B cell (primary cell): ENCODE measurements at regions not wholly inside any gene's neighbourhood (a gene's known extent, or its start where the extent isn't known, plus 50 kb on each side); places are given as distances from the start of the nearest gene placed in this dataset.

Source experiments
- ATAC-seq: fragments of 200-7000 bp; cut with Tn5 transposase; one replicate; pipeline ENCODE4 v1.10.0; 2021; ENCODE audit warnings: low read depth, mild to moderate bottlenecking, moderate number of reproducible peaks, moderate library complexity
- CTCF ChIA-PET: fragments of 350-600 bp; sonication (Branson Sonifier 250); formaldehyde crosslinking; loops from one replicate; lab custom pipeline; 2021; ENCODE audit warnings: antibody characterized with exemption, inconsistent platforms; lab: Charles Lee
- POLR2A ChIA-PET: fragments of 350-600 bp; sonication (Branson Sonifier 250); formaldehyde crosslinking; loops from one replicate; lab custom pipeline; 2021; ENCODE audit warnings: antibody characterized with exemption; lab: Charles Lee
- DNase-seq: peaks from one replicate; pipeline ENCODE4 v3.0.0; 2013
- H2AFZ ChIP-seq: 2 replicates; pipeline ENCODE4 v1.6.1; 2012; ENCODE audit warnings: mild to moderate bottlenecking, low read depth, low read length; ENCODE audit not compliant: insufficient read depth, poor library complexity, severe bottlenecking
- H3K27ac ChIP-seq, 2 donors: 1 replicate in 1 of 2; 2 replicates in 1 of 2; pipeline ENCODE4 v1.5.1; 2012 to 2013; ENCODE audit warnings: low read length in 2 of 2, mild to moderate bottlenecking in 2 of 2, moderate library complexity in 1 of 2
- H3K27me3 ChIP-seq, 4 experiments: fragments of 200-600 bp in 1 of 4; sonication (generic) in 1 of 4; replicated peaks in 1 of 4; 1 replicate in 2 of 4; 2 replicates in 2 of 4; pipeline versions ENCODE4 v1.6.1 to v1.7.0; 2013 to 2016; ENCODE audit warnings: low read length in 3 of 4, mild to moderate bottlenecking in 2 of 4, mixed read lengths in 1 of 4, moderate library complexity in 1 of 4; ENCODE audit not compliant: insufficient read depth in 4 of 4, control insufficient read depth in 3 of 4; ENCODE audit errors: control extremely low read depth in 1 of 4
- H3K36me3 ChIP-seq, 2 experiments: replicated peaks in 1 of 2; 1 replicate in 1 of 2; 2 replicates in 1 of 2; pipeline versions ENCODE4 v1.6.1 to v1.7.1; 2013; ENCODE audit warnings: low read length in 1 of 2; ENCODE audit not compliant: insufficient read depth in 2 of 2, control insufficient read depth in 1 of 2; ENCODE audit errors: control extremely low read depth in 1 of 2, extremely low read depth in 1 of 2
- H3K4me1 ChIP-seq, 2 donors: fragments of 200-600 bp in 1 of 2; sonication (generic) in 1 of 2; 1 replicate in 1 of 2; 2 replicates in 1 of 2; pipeline versions ENCODE4 v1.5.1 to v1.6.1; 2013 to 2017; ENCODE audit warnings: low read length in 2 of 2; ENCODE audit not compliant: control insufficient read depth in 2 of 2, insufficient read depth in 2 of 2
- H3K4me2 ChIP-seq: replicated peaks from 2 replicates; pipeline ENCODE3; 2012; ENCODE audit warnings: mild to moderate bottlenecking, low read depth, low read length; ENCODE audit not compliant: poor library complexity, severe bottlenecking
- H3K4me3 ChIP-seq, 5 experiments: fragments of 200-600 bp in 1 of 5; sonication (generic) in 1 of 5; 1 replicate in 3 of 5; 2 replicates in 2 of 5; pipeline versions ENCODE4 v1.5.1 to v1.7.0; 2011 to 2016; ENCODE audit warnings: low read length in 4 of 5, mild to moderate bottlenecking in 4 of 5, low read depth in 2 of 5, control low read depth in 1 of 5, moderate library complexity in 1 of 5; ENCODE audit not compliant: insufficient read depth in 1 of 5; ENCODE audit errors: control extremely low read depth in 1 of 5, extremely low read depth in 1 of 5
- H3K79me2 ChIP-seq: fragments of 200-600 bp; sonication (generic); one replicate; pipeline ENCODE4 v1.6.0; 2016; ENCODE audit warnings: low read length; ENCODE audit not compliant: control insufficient read depth, insufficient read depth
- H3K9ac ChIP-seq: fragments of 200-600 bp; sonication (generic); 2 replicates; pipeline ENCODE4 v1.6.1; 2017; ENCODE audit warnings: mild to moderate bottlenecking, low read length, moderate library complexity
- H3K9me3 ChIP-seq, 3 donors: one replicate each; pipeline versions ENCODE4 v1.6.1 to v1.7.1; 2013; ENCODE audit warnings: low read length in 2 of 3; ENCODE audit not compliant: control insufficient read depth in 2 of 3, insufficient read depth in 1 of 3; ENCODE audit errors: control extremely low read depth in 1 of 3
- H4K20me1 ChIP-seq: 2 replicates; pipeline ENCODE4 v1.6.0; 2012; ENCODE audit warnings: mild to moderate bottlenecking, low read length; ENCODE audit not compliant: insufficient read depth, control insufficient read depth, poor library complexity, severe bottlenecking
- H3K27ac Mint-ChIP-seq: one replicate; pipeline ENCODE4 v1.8.0; 2021; ENCODE audit warnings: mixed read lengths
- H3K27me3 Mint-ChIP-seq: one replicate; pipeline ENCODE4 v1.8.0; 2021; ENCODE audit warnings: mixed read lengths
- H3K4me1 Mint-ChIP-seq: one replicate; pipeline ENCODE4 v1.8.0; 2021; ENCODE audit warnings: mixed read lengths
- H3K4me3 Mint-ChIP-seq: one replicate; pipeline ENCODE4 v1.8.0; 2021; ENCODE audit warnings: mixed read lengths
- H3K9me3 Mint-ChIP-seq: one replicate; pipeline ENCODE4 v1.8.0; 2022; ENCODE audit warnings: mixed read lengths; ENCODE audit not compliant: insufficient read depth
- EZH2 ChIP-seq: IDR thresholded peaks from 2 replicates; pipeline ENCODE4 v1.6.1; 2012; ENCODE audit warnings: borderline replicate concordance, low read depth, mild to moderate bottlenecking, moderate library complexity, low read length; ENCODE audit not compliant: insufficient read depth, poor library complexity, severe bottlenecking
- WGBS: methylation state at CpG from one replicate; pipeline ENCODE4 v1.1.5; 2013; ENCODE audit warnings: missing lambda C conversion rate; ENCODE audit not compliant: insufficient coverage; 5-methylcytosine and 5-hydroxymethylcytosine counted together
- intact Hi-C: fragments of 100-400 bp; cut with micrococcal nuclease; formaldehyde crosslinking; loops from one replicate; pipeline ENCODE4 v1.10.0; 2022
- TF ChIP-seq, protein P1 (sequence below): fragments of 200-600 bp; IDR thresholded peaks from one replicate; pipeline ENCODE4 v1.8.0; 2022; ENCODE audit warnings: antibody characterized with exemption, mild to moderate bottlenecking

GRCh38 chr6:169969372-169970099 is 218.1 kb downstream of the ERMARD start:
- H3K4me1 Mint-ChIP-seq: peaks cover 5% of the 10 kb centered on the region

DNA sequence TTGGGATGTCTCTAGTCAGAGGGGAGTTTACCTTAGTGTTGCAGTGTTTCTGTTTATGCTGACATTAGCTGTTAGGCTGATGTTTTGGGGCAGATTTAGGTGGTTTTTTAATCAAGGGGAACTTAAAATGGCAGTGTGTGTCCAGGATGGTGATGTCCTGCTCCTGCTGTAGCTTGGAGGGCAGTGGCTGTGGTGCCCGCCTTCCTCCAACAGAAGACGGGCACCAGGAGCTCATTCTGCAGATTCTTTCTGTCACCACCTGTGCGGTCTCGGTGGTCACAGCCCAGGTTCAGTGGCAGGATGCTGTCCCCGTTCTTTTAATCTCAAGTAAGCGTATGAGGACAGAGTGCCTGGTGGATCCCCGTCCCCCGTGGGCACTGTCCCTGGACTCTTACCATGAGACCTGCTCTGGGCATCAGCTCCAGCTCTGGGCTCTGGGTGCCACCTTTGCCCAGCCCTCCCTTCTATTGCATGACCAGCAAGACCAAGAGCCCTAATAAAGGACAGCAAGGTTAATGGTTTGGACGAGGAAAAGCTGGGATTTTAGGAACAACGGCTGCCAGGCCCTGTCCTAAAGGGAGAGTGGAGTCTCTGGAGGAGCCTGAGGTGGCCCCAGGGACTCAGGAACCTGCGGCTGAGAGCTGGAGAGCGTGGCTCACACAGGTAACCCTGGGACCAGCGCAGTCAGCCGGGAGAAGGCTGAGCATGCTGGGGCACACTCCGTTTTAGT is 217.3 kb downstream of the ERMARD start:
- ChIA-PET CTCF (no interaction called here), POLR2A (no interaction called here)

More at GRCh38 chr6:169969372-169970099, 218.1 kb downstream of the ERMARD start:
- Histone ChIP-seq H3K4me2 (no peak overlapping the region), H2AFZ (no peak overlapping the region), H3K27ac (no peak overlapping the region), H3K36me3 (no peaks in the 10 kb centered on the region), H3K79me2 (no peaks in the 10 kb centered on the region), H3K9me3 (peaks cover 0 to 7% (median 0%) of the 10 kb centered on the region in 3 donors), H3K27me3 (no peaks in the 10 kb centered on the region), H3K9ac (no peak overlapping the region), H4K20me1 (no peaks in the 10 kb centered on the region), H3K4me3 (no peak overlapping the region), H3K4me1 (no peaks in the 10 kb centered on the region)
- TF ChIP-seq, protein P1, sequence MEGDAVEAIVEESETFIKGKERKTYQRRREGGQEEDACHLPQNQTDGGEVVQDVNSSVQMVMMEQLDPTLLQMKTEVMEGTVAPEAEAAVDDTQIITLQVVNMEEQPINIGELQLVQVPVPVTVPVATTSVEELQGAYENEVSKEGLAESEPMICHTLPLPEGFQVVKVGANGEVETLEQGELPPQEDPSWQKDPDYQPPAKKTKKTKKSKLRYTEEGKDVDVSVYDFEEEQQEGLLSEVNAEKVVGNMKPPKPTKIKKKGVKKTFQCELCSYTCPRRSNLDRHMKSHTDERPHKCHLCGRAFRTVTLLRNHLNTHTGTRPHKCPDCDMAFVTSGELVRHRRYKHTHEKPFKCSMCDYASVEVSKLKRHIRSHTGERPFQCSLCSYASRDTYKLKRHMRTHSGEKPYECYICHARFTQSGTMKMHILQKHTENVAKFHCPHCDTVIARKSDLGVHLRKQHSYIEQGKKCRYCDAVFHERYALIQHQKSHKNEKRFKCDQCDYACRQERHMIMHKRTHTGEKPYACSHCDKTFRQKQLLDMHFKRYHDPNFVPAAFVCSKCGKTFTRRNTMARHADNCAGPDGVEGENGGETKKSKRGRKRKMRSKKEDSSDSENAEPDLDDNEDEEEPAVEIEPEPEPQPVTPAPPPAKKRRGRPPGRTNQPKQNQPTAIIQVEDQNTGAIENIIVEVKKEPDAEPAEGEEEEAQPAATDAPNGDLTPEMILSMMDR: no peak
- no peak for TF ChIP-seq EZH2
- no peak for ATAC-seq
- intact Hi-C loops: no loop called here
- Mint-ChIP-seq H3K27me3 (no peaks in the 10 kb centered on the region), H3K27ac (no peak overlapping the region), H3K9me3 (no peaks in the 10 kb centered on the region), H3K4me3 (no peak overlapping the region)
- 96% methylated on average over 19 of the region's 19 CpGs for WGBS
- ChIA-PET POLR2A (no interaction called here), CTCF (no interaction called here)
- DNase-seq: no peak

More for the DNA sequence above, 217.3 kb downstream of the ERMARD start:
- H3K9ac ChIP-seq: no peak overlapping the region
- H3K27ac Mint-ChIP-seq: no peak overlapping the region
- H3K4me3 ChIP-seq: no peak overlapping the region
- intact Hi-C loops: no loop called here
- no peaks in the 10 kb centered on the region for H3K79me2 ChIP-seq
- H3K27me3 Mint-ChIP-seq: no peaks in the 10 kb centered on the region
- H3K4me3 Mint-ChIP-seq: no peak overlapping the region
- no peak overlapping the region for H2AFZ ChIP-seq
- no peaks in the 10 kb centered on the region for H3K4me1 ChIP-seq
- H3K4me1 Mint-ChIP-seq: peaks cover 5% of the 10 kb centered on the region
- WGBS: 81% methylated on average over 15 of the region's 15 CpGs
- no peak for DNase-seq
- ATAC-seq: no peak
- no peaks in the 10 kb centered on the region for H3K36me3 ChIP-seq
- no peaks in the 10 kb centered on the region for H4K20me1 ChIP-seq
- H3K9me3 ChIP-seq: peaks cover 0 to 7% (median 0%) of the 10 kb centered on the region in 3 donors
- TF ChIP-seq, protein P1: no peak
- TF ChIP-seq EZH2: no peak
- no peaks in the 10 kb centered on the region for H3K9me3 Mint-ChIP-seq
- no peak overlapping the region for H3K4me2 ChIP-seq
- no peaks in the 10 kb centered on the region for H3K27me3 ChIP-seq
- no peak overlapping the region for H3K27ac ChIP-seq
